GM18861 (cell line): ENCODE measurements at regions not wholly inside any gene's neighbourhood (a gene's known extent, or its start where the extent isn't known, plus 50 kb on each side); places are given as distances from the start of the nearest gene placed in this dataset.

Experiments used
- ATAC-seq: cut with Tn5 transposase; IDR thresholded peaks from one replicate; pipeline ENCODE4 v1.9.1; 2021; ENCODE audit not compliant: unreplicated experiment

GRCh38 chr7:19871102-19871501 lies 97.7 kb upstream of the TMEM196 start:
- ATAC-seq: peak; percentile 37

DNA sequence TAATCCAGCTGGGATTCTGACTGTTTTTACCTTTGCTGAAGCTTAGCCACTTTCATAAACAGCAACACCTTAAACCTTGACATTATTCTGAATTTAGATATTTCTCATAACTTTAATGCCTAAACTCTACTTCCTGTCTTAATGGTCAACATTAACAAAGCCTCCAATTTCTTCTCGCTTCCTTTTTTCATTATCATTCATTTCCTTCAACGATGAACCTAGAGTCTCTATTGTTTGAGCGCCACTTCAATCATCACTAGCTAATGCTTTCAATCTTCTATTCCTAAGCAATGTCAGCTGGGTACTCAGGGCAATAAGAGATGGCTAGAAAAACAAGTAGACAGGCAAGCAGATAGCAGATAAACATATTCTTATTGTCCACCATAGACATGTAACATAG lies 96.6 kb upstream of the TMEM196 start:
- ATAC-seq: peak; percentile 76

DNA sequence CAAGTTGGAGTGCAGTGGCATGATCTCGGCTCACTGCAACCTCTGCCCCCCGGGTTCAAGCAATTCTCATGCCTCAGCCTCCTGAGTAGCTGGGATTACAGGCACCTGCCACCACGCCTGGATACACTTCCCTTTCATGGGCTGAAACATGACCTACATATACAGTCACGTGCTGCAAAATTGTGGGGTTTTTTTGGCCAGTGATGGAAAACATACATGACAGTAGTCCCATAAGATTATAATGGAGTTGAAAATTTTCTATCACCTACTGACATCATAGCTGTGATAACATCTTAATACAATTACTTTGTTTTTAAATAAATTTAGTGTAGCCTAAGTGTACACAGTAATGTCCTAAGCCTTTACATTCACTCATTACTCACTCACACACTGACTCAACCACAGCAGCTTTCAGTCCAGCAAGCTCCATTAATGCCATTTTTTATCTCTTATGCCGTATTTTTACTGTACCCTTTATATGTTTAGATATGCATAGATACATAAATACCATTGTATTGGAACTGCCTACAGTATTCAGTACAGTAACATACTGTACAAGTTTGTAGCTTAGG lies 79.9 kb upstream of the TMEM196 start:
- no peak for ATAC-seq

- ATAC-seq: no peak
These were observed 78.8 kb upstream of the TMEM196 start for GRCh38 chr7:19852192-19852591.

DNA sequence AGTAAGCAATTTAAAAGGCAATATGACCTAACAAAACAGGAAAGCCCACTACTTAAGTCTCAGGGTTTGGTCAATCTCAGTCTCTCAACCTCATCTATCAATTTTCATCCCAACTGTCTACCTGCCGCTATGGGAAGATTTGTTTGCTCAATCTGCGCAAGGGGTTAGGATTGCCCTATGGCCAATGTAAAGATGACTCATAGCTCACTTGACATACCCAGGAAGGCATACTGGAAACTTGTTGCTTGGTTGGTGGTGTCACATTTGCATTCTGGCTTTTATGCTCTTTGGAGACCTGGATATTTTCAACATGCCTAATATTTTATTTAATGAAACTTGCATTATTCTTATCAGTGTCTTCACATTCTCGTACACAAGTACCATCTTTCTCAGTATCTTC lies 78.1 kb upstream of the TMEM196 start:
- ATAC-seq: no peak

DNA sequence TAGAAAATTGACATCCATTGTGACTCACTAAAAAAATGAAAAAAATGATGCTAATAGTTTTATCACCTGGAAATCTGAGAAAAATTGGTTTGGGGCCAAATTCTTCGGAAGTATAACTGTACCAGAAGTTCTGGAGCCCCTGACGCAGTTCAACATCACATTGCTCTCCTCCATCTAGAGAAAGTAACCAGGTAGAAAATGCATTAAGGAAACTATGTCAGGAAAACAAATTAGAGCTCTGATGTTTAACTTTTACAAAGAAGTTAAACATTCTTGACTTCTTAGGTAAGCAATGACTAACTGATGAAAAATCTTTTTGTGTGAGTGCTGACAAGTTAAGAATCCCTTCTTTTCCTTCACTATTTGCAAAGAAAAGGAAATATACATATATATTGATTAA lies 61.1 kb upstream of the TMEM196 start:
- no peak for ATAC-seq

DNA sequence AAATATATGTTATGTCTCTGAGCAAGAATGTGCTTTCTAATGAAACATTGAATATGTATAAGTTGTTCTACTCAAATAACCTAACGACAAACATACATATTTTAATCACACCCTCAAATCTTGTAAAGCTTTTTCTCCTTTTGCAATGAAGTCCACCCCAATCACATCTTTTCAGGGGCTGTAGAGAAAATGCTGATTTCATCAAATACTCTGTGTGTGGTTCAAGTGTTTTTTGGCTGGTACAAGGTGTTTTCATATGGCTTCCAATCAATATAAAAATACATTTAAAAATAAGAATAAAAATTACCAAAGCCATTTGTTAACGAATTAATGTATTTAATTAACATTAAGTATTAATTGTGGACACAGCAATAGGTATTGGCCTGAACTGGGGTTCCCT lies 57.2 kb upstream of the TMEM196 start:
- ATAC-seq: no peak
